ENCODE measurements at regions not wholly inside any gene's neighbourhood (a gene's known extent, or its start where the extent isn't known, plus 50 kb on each side); places are given as distances from the start of the nearest gene placed in this dataset.

GRCh38 chr2:128413718-128414341 lies 95.2 kb upstream of the HS6ST1 start:
- Histone ChIP-seq H3K4me2 (ENCODE audit: insufficient read depth, low read length) (no peak overlapping the region), H3K27ac (ENCODE audit: insufficient read depth, low read depth, low read length) (no peak overlapping the region), H2AFZ (ENCODE audit: low read depth, low read length) (no peak overlapping the region), H3K9me3 (replicated peaks; ENCODE audit: control insufficient read depth, insufficient read depth, low read length) (no peaks in the 10 kb centered on the region), H3K79me2 (ENCODE audit: control insufficient read depth, insufficient read depth, low read length) (no peaks in the 10 kb centered on the region), H3K4me1 (ENCODE audit: control insufficient read depth, extremely low read depth, insufficient read depth, low read length) (peaks cover 4% of the 10 kb centered on the region), H3K36me3 (ENCODE audit: control insufficient read depth in 2 of 2, extremely low read depth in 1 of 2, insufficient read depth in 2 of 2, low read length in 2 of 2) (no peaks in the 10 kb centered on the region), H3K4me3 (replicated peaks in 1 of 3; ENCODE audit: insufficient read depth in 1 of 3, low read depth in 1 of 3, low read length in 3 of 3) (no peak overlapping the region), H3K9me1 (replicated peaks; ENCODE audit: control insufficient read depth, extremely low read depth, insufficient read depth, low read length) (no peaks in the 10 kb centered on the region), H3K27me3 (ENCODE audit: control insufficient read depth in 2 of 2, insufficient read depth in 2 of 2, low read length in 2 of 2) (no peaks in the 10 kb centered on the region), H4K20me1 (replicated peaks; ENCODE audit: control insufficient read depth, extremely low read depth, insufficient read depth, low read length) (no peaks in the 10 kb centered on the region), H3K9ac (replicated peaks; ENCODE audit: extremely low read depth, insufficient read depth, low read length) (no peak overlapping the region)
- ChIA-PET CTCF (interaction anchor here (0.6 to 1.3 kb wide), 3 partner anchors 9 to 26 kb away, joined by 3 read pairs; no protein-coding TSS in a partner anchor), POLR2A (no interaction called here)
- intact Hi-C loops (cut with micrococcal nuclease), result loop anchor here (5.0 kb wide), 1 partner anchor 852 kb away; no protein-coding TSS in a partner anchor
- no peak for TF ChIP-seq FOS (IDR thresholded peaks at IDR 0.05; ENCODE audit: borderline replicate concordance, insufficient read depth, low read length)
- TF ChIP-seq CTCF (IDR thresholded peaks at IDR 0.05; ENCODE audit: extremely low read depth in 1 of 2, insufficient read depth in 1 of 2, low read depth in 1 of 2, low read length in 2 of 2), result no peak
- no peak for TF ChIP-seq MYC (IDR thresholded peaks at IDR 0.05; ENCODE audit: low read depth, low read length)
- TF ChIP-seq JUN (IDR thresholded peaks at IDR 0.05; ENCODE audit: borderline replicate concordance, insufficient read depth, insufficient read length, low read depth), result no peak
- TF ChIP-seq GATA2 (IDR thresholded peaks at IDR 0.05; ENCODE audit: insufficient read depth, insufficient read length, low read depth, low read length), result no peak
- TF ChIP-seq EZH2 (IDR thresholded peaks at IDR 0.05; ENCODE audit: borderline replicate concordance, low read depth, low read length, severe bottlenecking), result no peak
- TF ChIP-seq POLR2AphosphoS5 (IDR thresholded peaks at IDR 0.05; ENCODE audit: insufficient read depth, low read depth, low read length), result no peak
- TF ChIP-seq POLR2A (IDR thresholded peaks at IDR 0.05; ENCODE audit: low read depth, low read length), result no peak
- dilution Hi-C loops (cut with MboI; ENCODE audit: extremely low pct_ligation_motif_present, low sequenced_read_pairs), result no loop called here
- no TSS peak for BruUV-seq (replicated peaks)
- DNase-seq (ENCODE audit: low read depth, low spot score) (no peak), FAIRE-seq (no peak)
